Mesendoderm (in vitro differentiated cells): ENCODE measurements at regions not wholly inside any gene's neighbourhood (a gene's known extent, or its start where the extent isn't known, plus 50 kb on each side); places are given as distances from the start of the nearest gene placed in this dataset.

ENCODE experiments used
- DNase-seq: peaks from one replicate; pipeline ENCODE4 v3.0.0; 2013
- H2AK5ac ChIP-seq: 2 replicates; pipeline ENCODE4 v1.6.1; 2013; ENCODE audit warnings: low read length, inconsistent platforms
- H2BK120ac ChIP-seq: 2 replicates; pipeline ENCODE4 v1.6.1; 2013; ENCODE audit warnings: low read depth, mild to moderate bottlenecking, low read length, moderate library complexity, mixed read lengths
- H2BK15ac ChIP-seq: replicated peaks from 2 replicates; pipeline ENCODE4 v1.6.1; 2013; ENCODE audit warnings: low read depth, mild to moderate bottlenecking, moderate library complexity
- H2BK5ac ChIP-seq: 2 replicates; pipeline ENCODE4 v1.6.1; 2013; ENCODE audit warnings: low read length, inconsistent platforms
- H3K18ac ChIP-seq: 2 replicates; pipeline ENCODE4 v1.6.1; 2013; ENCODE audit warnings: mild to moderate bottlenecking, low read length, mixed read lengths
- H3K23ac ChIP-seq: one replicate; pipeline ENCODE4 v1.6.1; 2013; ENCODE audit warnings: low read length
- H3K27ac ChIP-seq: 2 replicates; pipeline ENCODE4 v1.5.1; 2013; ENCODE audit warnings: low read depth, mild to moderate bottlenecking, inconsistent platforms, low read length, moderate library complexity
- H3K27me3 ChIP-seq: 2 replicates; pipeline ENCODE4 v1.6.1; 2013; ENCODE audit warnings: low read length, control low read depth, mild to moderate bottlenecking, inconsistent platforms; ENCODE audit not compliant: insufficient read depth, poor library complexity
- H3K36me3 ChIP-seq: 2 replicates; pipeline ENCODE4 v1.6.1; 2013; ENCODE audit warnings: low read length, inconsistent platforms; ENCODE audit not compliant: control insufficient read depth, insufficient read depth
- H3K4ac ChIP-seq: one replicate; pipeline ENCODE4 v1.6.1; 2013; ENCODE audit warnings: low read depth, mild to moderate bottlenecking, low read length, moderate library complexity
- H3K4me1 ChIP-seq: 2 replicates; pipeline ENCODE4 v1.6.1; 2013; ENCODE audit warnings: low read depth, low read length, inconsistent platforms; ENCODE audit not compliant: control insufficient read depth
- H3K4me2 ChIP-seq: 2 replicates; pipeline ENCODE4 v1.6.1; 2013; ENCODE audit warnings: low read length
- H3K4me3 ChIP-seq: 2 replicates; pipeline ENCODE4 v1.5.1; 2013; ENCODE audit warnings: mild to moderate bottlenecking, low read length
- H3K56ac ChIP-seq: one replicate; pipeline ENCODE4 v1.6.1; 2013; ENCODE audit warnings: low read length
- H3K79me1 ChIP-seq: 2 replicates; pipeline ENCODE4 v1.6.1; 2013; ENCODE audit warnings: low read length, inconsistent platforms
- H3K79me2 ChIP-seq: 2 replicates; pipeline ENCODE4 v1.6.1; 2013; ENCODE audit warnings: mild to moderate bottlenecking, low read length; ENCODE audit not compliant: control insufficient read depth, insufficient read depth
- H3K9ac ChIP-seq: 2 replicates; pipeline ENCODE4 v1.6.1; 2013; ENCODE audit warnings: low read length, inconsistent platforms
- H4K5ac ChIP-seq: one replicate; pipeline ENCODE4 v1.6.1; 2013; ENCODE audit warnings: low read length
- H4K8ac ChIP-seq: one replicate; pipeline ENCODE4 v1.6.1; 2013; ENCODE audit warnings: low read depth, mild to moderate bottlenecking, control low read depth, low read length, moderate library complexity
- WGBS: extraction: QIAGEN DNeasy Blood & Tissue Kit; methylation state at CpG from one replicate; pipeline ENCODE4 v1.1.7; 2013; ENCODE audit warnings: low lambda C conversion rate, missing lambda C conversion rate; ENCODE audit not compliant: insufficient coverage; ENCODE audit errors: extremely low coverage; 5-methylcytosine and 5-hydroxymethylcytosine counted together

DNA sequence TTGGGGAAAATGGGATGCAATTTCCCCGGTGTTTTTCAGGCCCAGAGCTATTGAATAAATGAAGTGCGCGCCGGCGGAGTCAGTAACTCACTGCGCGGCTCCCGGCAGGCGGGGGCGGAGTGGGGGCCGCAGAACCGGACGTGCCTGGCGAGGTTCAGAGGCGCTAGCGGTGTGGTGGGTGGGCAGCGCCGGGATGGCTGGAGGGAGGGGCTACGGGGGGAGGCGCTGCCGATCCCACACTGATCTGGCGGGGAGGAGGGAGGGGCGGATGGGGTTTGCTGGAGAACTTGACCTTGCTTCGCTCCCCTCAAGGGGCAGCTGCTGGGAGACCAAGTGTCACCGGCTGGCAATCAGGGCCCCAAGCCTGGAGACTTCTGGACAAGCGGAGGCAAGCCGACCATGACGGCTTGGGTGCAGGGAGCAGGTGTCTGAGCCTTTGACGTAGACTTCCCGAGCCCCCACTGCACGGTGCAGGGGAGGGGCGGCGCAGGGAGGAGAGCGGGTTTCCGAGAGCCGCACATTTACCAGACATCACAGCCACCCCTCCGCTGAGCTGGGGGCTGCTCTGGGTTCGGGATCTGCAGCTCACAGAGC is 174.1 kb upstream of the RTL1 start:
- Histone ChIP-seq H3K36me3 (no peaks in the 10 kb centered on the region), H3K79me1 (no peaks in the 10 kb centered on the region), H4K8ac (no peak overlapping the region), H3K23ac (no peak overlapping the region), H3K9ac (peak overlapping the region; percentile 64), H2AK5ac (no peak overlapping the region), H3K4ac (no peak overlapping the region), H3K4me3 (no peak overlapping the region), H2BK120ac (no peak overlapping the region), H2BK15ac (no peak overlapping the region), H3K18ac (peak overlapping the region; percentile 95), H3K4me1 (peaks cover 11% of the 10 kb centered on the region), H3K27me3 (no peaks in the 10 kb centered on the region), H2BK5ac (no peak overlapping the region), H3K56ac (peak overlapping the region; percentile 80), H4K5ac (no peak overlapping the region), H3K27ac (peak overlapping the region; percentile 54), H3K79me2 (no peaks in the 10 kb centered on the region), H3K4me2 (peak overlapping the region; percentile 12)
- no CpG with 5 or more reads among the region's 38 CpGs for WGBS
- peak; percentile 87 for DNase-seq

DNA sequence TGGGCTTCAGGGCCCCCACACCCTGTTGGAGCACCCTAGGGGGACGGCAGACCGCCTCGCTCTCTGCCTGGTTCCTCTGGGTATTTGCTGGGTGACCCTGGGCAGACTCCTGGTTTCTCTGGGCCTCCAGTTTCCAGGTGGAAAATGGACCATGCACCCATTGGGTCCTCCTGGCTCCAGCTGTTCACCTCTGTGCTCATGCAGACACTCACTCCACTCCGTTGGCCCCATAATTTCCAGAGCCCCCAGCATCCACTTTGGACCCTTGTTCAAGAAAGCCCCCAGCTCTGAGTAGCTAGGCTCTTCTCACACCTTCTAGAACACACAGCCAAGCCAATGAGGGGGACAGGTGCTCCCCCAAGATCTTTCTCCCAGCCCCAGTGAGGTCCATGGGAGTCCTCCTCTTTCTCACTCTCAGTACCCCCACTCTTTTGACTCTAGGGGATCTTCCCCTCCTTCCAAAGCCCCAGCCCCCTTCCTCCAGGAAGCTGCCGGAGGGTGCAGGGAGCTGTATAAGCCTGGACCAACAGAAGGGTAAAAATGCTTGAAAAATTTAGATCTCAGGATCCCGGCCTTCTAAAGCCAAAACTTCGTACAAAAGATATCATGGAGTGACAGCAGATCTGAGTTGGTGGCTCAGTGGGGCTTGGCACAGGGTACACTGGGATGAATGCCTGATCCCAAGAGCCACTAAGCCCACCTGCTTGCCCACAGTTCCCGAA is 174.8 kb upstream of the RTL1 start:
- Histone ChIP-seq H3K27me3 (no peaks in the 10 kb centered on the region), H3K9ac (no peak overlapping the region), H3K4me2 (no peak overlapping the region), H2AK5ac (peak overlapping the region; percentile 93), H2BK5ac (peak overlapping the region; percentile 45), H3K4me1 (peaks cover 8% of the 10 kb centered on the region), H3K79me1 (no peaks in the 10 kb centered on the region), H3K18ac (peak overlapping the region; percentile 16), H4K5ac (no peak overlapping the region), H4K8ac (no peak overlapping the region), H3K79me2 (no peaks in the 10 kb centered on the region), H3K4me3 (no peak overlapping the region), H2BK15ac (no peak overlapping the region), H3K27ac (no peak overlapping the region), H3K23ac (no peak overlapping the region), H2BK120ac (no peak overlapping the region), H3K36me3 (no peaks in the 10 kb centered on the region), H3K4ac (no peak overlapping the region), H3K56ac (peak overlapping the region; percentile 60)
- no CpG with 5 or more reads among the region's 8 CpGs for WGBS
- DNase-seq = no peak

DNA sequence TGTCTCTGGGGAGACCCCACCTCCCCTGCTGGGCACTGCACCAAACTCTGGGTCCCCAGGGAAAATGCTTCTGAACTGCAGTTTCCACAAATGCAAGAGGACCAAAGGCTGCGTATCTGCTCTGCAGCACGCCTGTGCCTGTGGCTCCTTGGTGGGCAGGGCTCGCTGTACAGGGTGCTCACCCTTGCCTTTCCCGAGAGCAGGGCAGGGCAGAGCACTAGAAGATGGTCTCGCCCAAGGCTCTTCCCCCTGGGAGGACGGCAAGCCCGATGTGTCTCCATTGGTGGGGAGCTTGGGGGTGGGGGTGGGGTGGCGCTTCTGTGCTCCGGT is 175.3 kb upstream of the RTL1 start:
- Histone ChIP-seq H3K4me3 (no peak overlapping the region), H3K27me3 (no peaks in the 10 kb centered on the region), H3K9ac (no peak overlapping the region), H2AK5ac (peak overlapping the region; percentile 42), H3K18ac (peak overlapping the region; percentile 34), H3K23ac (no peak overlapping the region), H3K79me2 (no peaks in the 10 kb centered on the region), H3K4me2 (no peak overlapping the region), H2BK15ac (no peak overlapping the region), H2BK120ac (no peak overlapping the region), H3K56ac (peak overlapping the region; percentile 60), H3K36me3 (no peaks in the 10 kb centered on the region), H4K5ac (no peak overlapping the region), H4K8ac (no peak overlapping the region), H2BK5ac (peak overlapping the region; percentile 45), H3K4ac (no peak overlapping the region), H3K27ac (no peak overlapping the region), H3K4me1 (peaks cover 8% of the 10 kb centered on the region), H3K79me1 (no peaks in the 10 kb centered on the region)
- DNase-seq = no peak
- no CpG with 5 or more reads among the region's 9 CpGs for WGBS

DNA sequence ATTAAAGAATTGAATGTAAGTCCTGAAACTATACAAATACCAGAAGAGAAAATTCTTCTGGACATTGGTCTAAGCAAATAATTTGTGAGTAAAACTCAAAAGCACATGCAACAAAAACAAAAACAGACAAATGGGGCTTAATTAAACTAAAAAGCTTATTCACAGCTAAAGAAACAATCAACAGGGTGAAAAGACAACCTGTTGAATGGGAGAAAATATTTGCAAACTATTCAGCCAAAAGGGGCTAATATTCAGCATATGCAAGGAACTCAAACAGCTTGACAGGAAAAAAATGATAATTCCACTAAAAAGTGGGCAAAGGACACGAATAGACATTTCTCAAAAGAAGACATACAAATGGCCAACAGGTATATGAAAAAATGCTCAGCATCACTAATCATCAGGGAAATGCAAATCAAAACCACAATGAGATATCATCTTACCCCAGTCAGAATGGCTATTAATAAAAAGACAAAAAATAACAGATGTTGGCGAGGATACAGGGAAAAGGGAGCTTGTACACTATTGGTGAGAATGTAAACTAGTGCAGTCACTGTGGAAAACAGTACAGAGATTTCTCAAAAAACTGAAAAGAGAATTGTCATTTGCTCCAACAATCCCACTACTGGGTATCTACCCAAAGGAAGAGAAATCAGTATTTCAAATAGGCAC is 177.5 kb upstream of the RTL1 start:
- Histone ChIP-seq H3K79me1 (no peaks in the 10 kb centered on the region), H3K56ac (no peak overlapping the region), H3K4me3 (no peak overlapping the region), H3K36me3 (no peaks in the 10 kb centered on the region), H3K18ac (no peak overlapping the region), H3K23ac (no peak overlapping the region), H3K27ac (no peak overlapping the region), H3K79me2 (no peaks in the 10 kb centered on the region), H3K9ac (no peak overlapping the region), H2BK15ac (no peak overlapping the region), H4K8ac (no peak overlapping the region), H3K4me1 (peaks cover 8% of the 10 kb centered on the region), H3K4ac (no peak overlapping the region), H3K27me3 (no peaks in the 10 kb centered on the region), H2AK5ac (no peak overlapping the region), H4K5ac (no peak overlapping the region), H2BK5ac (no peak overlapping the region), H3K4me2 (no peak overlapping the region), H2BK120ac (no peak overlapping the region)
- no peak for DNase-seq
- WGBS = no CpG with 5 or more reads among the region's 2 CpGs

DNA sequence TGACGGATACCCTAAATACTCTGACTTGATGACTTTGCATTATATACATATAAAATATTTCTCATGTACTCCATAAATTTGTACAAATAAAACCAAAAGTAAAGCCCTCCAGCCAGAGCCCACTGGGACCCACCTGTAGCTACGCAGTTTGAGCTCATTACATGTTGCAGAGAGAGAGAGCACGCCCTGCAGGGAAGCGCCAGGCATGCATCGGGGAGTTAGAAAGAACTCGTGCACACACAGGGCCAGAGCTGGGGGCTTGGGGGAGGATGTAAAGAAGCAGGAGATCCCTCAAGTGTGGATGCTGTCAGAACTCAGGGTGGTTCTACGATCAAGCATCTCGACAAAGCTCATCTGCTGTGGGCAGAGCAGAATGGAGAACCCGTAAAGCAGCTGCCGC is 178.5 kb upstream of the RTL1 start:
- Histone ChIP-seq H4K5ac (no peak overlapping the region), H3K4ac (no peak overlapping the region), H3K56ac (no peak overlapping the region), H3K4me3 (no peak overlapping the region), H2BK15ac (no peak overlapping the region), H2BK5ac (no peak overlapping the region), H3K9ac (no peak overlapping the region), H3K4me2 (no peak overlapping the region), H2BK120ac (no peak overlapping the region), H3K27ac (no peak overlapping the region), H3K79me1 (no peaks in the 10 kb centered on the region), H3K27me3 (no peaks in the 10 kb centered on the region), H4K8ac (no peak overlapping the region), H3K4me1 (peaks cover 4% of the 10 kb centered on the region), H3K18ac (no peak overlapping the region), H3K23ac (no peak overlapping the region), H3K79me2 (no peaks in the 10 kb centered on the region), H2AK5ac (no peak overlapping the region), H3K36me3 (no peaks in the 10 kb centered on the region)
- DNase-seq = no peak
- WGBS = no CpG with 5 or more reads among the region's 10 CpGs
